ENCODE measurements at regions not wholly inside any gene's neighbourhood (a gene's known extent, or its start where the extent isn't known, plus 50 kb on each side); places are given as distances from the start of the nearest gene placed in this dataset.

DNA sequence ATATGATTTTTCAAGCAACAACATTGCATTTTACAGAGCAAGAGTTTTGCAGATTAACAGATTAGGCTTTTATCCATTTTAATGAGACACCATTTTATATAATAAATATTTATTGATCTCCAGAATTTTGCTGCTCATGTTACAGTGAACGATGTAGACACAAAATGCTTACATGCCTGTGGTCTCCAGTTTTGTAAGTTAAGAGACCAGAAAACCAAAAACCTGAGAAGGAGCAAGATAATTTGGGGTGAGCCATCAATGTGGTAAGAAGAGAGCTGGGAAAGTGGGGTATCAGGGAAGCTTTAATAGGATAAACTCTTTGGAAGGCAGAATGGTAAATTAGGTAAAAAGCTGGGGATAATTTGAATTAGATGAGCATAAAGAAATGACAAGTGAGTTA lies 2100.5 kb upstream of the PCDH20 start:
- ChIA-PET CTCF (no interaction called here), POLR2A (no interaction called here)
- Histone ChIP-seq H3K27ac (ENCODE audit: insufficient read depth in 1 of 2, low read depth in 1 of 2, low read length in 2 of 2, poor library complexity in 1 of 2, severe bottlenecking in 2 of 2) (no peak overlapping the region), H3K4me1 (ENCODE audit: control extremely low read depth in 1 of 4, control insufficient read depth in 4 of 4, insufficient read depth in 4 of 4, low read length in 3 of 4) (no peaks in the 10 kb centered on the region), H3K4me3 (ENCODE audit: control insufficient read depth in 1 of 7, extremely low read depth in 1 of 7, insufficient read depth in 4 of 7, low read depth in 2 of 7, low read length in 6 of 7) (no peak overlapping the region), H3K27me3 (replicated peaks in 2 of 5; ENCODE audit: control insufficient read depth in 4 of 5, insufficient read depth in 5 of 5, low read length in 4 of 5) (no peaks in the 10 kb centered on the region), H3K36me3 (ENCODE audit: control insufficient read depth in 4 of 4, insufficient read depth in 4 of 4, low read length in 3 of 4) (no peaks in the 10 kb centered on the region), H3K9me3 (ENCODE audit: control extremely low read depth in 1 of 5, control insufficient read depth in 4 of 5, insufficient read depth in 2 of 5, low read depth in 1 of 5, low read length in 4 of 5) (no peaks in the 10 kb centered on the region)
- WGBS (ENCODE audit: insufficient coverage), result 89% methylated on average over 1 of the region's 1 CpG
- no peak for DNase-seq

DNA sequence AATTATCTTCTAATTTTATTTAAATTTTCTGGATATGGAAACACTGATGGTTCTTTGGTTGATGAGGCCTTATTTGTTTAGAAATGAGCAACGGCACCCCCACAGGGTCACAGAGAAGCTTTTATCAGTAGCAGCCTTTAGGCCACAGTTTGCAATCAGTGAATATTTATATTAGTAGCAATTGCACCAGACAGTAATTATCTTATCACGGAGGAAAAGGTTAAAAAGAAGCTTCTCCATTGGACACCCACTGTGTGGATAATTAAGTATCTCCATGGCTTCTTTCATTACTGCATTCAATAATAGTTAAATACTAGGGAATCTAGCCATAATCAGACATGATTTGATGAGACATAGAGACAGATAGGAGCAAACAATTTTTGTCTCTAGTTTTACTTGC lies 2099.2 kb upstream of the PCDH20 start:
- Histone ChIP-seq H3K4me3 (ENCODE audit: control insufficient read depth in 1 of 7, extremely low read depth in 1 of 7, insufficient read depth in 4 of 7, low read depth in 2 of 7, low read length in 6 of 7) (no peak overlapping the region), H3K36me3 (ENCODE audit: control insufficient read depth in 4 of 4, insufficient read depth in 4 of 4, low read length in 3 of 4) (no peaks in the 10 kb centered on the region), H3K4me1 (ENCODE audit: control extremely low read depth in 1 of 4, control insufficient read depth in 4 of 4, insufficient read depth in 4 of 4, low read length in 3 of 4) (no peaks in the 10 kb centered on the region), H3K9me3 (ENCODE audit: control extremely low read depth in 1 of 5, control insufficient read depth in 4 of 5, insufficient read depth in 2 of 5, low read depth in 1 of 5, low read length in 4 of 5) (no peaks in the 10 kb centered on the region), H3K27ac (ENCODE audit: insufficient read depth in 1 of 2, low read depth in 1 of 2, low read length in 2 of 2, poor library complexity in 1 of 2, severe bottlenecking in 2 of 2) (no peak overlapping the region), H3K27me3 (replicated peaks in 2 of 5; ENCODE audit: control insufficient read depth in 4 of 5, insufficient read depth in 5 of 5, low read length in 4 of 5) (no peaks in the 10 kb centered on the region)
- ChIA-PET POLR2A (no interaction called here), CTCF (no interaction called here)
- no peak for DNase-seq
- WGBS (ENCODE audit: insufficient coverage), result no CpG with 5 or more reads among the region's 2 CpGs

DNA sequence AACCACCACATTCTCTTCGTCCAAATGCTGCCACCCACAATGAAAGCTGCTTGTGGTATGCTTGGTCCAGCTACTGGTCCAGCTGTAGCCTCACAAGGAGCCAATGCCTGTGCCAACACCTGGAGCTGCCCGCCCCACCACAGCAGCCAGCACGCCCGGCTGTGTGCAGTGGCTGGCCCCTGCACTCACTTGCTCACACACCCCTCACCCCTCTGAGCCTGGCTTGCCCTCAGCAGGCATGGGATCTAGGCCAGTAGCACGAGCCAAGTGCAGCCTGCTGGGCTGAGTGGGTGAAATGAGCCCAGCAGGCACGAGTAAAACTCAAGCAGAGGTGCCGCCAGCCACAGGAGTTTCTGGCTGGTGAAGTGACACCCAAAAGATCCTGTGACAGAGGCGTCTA lies 2096.4 kb upstream of the PCDH20 start:
- POLR2A ChIA-PET, result no interaction called here
- no peak overlapping the region for H3K27ac ChIP-seq (ENCODE audit: insufficient read depth in 1 of 2, low read depth in 1 of 2, low read length in 2 of 2, poor library complexity in 1 of 2, severe bottlenecking in 2 of 2)
- DNase-seq, result no peak
- WGBS (ENCODE audit: insufficient coverage), result 93% methylated on average over 2 of the region's 8 CpGs
- no peaks in the 10 kb centered on the region for H3K4me1 ChIP-seq (ENCODE audit: control extremely low read depth in 1 of 4, control insufficient read depth in 4 of 4, insufficient read depth in 4 of 4, low read length in 3 of 4)
- CTCF ChIA-PET, result no interaction called here
- H3K27me3 ChIP-seq (replicated peaks in 2 of 5; ENCODE audit: control insufficient read depth in 4 of 5, insufficient read depth in 5 of 5, low read length in 4 of 5), result no peaks in the 10 kb centered on the region
- H3K4me3 ChIP-seq (ENCODE audit: control insufficient read depth in 1 of 7, extremely low read depth in 1 of 7, insufficient read depth in 4 of 7, low read depth in 2 of 7, low read length in 6 of 7), result no peak overlapping the region
- no peaks in the 10 kb centered on the region for H3K36me3 ChIP-seq (ENCODE audit: control insufficient read depth in 4 of 4, insufficient read depth in 4 of 4, low read length in 3 of 4)
- H3K9me3 ChIP-seq (ENCODE audit: control extremely low read depth in 1 of 5, control insufficient read depth in 4 of 5, insufficient read depth in 2 of 5, low read depth in 1 of 5, low read length in 4 of 5), result no peaks in the 10 kb centered on the region

DNA sequence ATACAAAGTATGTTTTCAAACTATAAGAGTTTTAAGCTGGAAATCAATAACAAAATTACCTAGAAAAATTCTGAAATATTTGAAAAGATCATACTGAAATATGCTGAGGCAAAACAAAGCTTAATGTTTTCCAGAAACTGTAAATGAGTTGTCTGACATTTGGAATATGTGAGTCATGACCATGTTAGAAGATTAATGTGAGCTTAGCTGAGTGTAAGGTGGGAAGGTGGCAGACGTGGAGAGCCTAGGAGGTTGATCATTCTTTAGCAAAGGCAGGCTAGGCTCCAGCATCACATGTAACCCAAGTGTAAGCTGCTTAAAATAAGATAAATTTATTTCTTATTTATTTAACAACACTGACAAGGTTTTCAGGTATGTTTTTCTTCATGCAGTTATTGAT lies 2086.1 kb upstream of the PCDH20 start:
- no peak overlapping the region for H3K4me3 ChIP-seq (ENCODE audit: control insufficient read depth in 1 of 7, extremely low read depth in 1 of 7, insufficient read depth in 4 of 7, low read depth in 2 of 7, low read length in 6 of 7)
- no peaks in the 10 kb centered on the region for H3K36me3 ChIP-seq (ENCODE audit: control insufficient read depth in 4 of 4, insufficient read depth in 4 of 4, low read length in 3 of 4)
- no CpG with 5 or more reads among the region's 1 CpG for WGBS (ENCODE audit: insufficient coverage)
- no peaks in the 10 kb centered on the region for H3K9me3 ChIP-seq (ENCODE audit: control extremely low read depth in 1 of 5, control insufficient read depth in 4 of 5, insufficient read depth in 2 of 5, low read depth in 1 of 5, low read length in 4 of 5)
- ChIA-PET POLR2A (no interaction called here), CTCF (no interaction called here)
- H3K27ac ChIP-seq (ENCODE audit: insufficient read depth in 1 of 2, low read depth in 1 of 2, low read length in 2 of 2, poor library complexity in 1 of 2, severe bottlenecking in 2 of 2), result no peak overlapping the region
- DNase-seq, result no peak
- H3K27me3 ChIP-seq (replicated peaks in 2 of 5; ENCODE audit: control insufficient read depth in 4 of 5, insufficient read depth in 5 of 5, low read length in 4 of 5), result no peaks in the 10 kb centered on the region
- no peaks in the 10 kb centered on the region for H3K4me1 ChIP-seq (ENCODE audit: control extremely low read depth in 1 of 4, control insufficient read depth in 4 of 4, insufficient read depth in 4 of 4, low read length in 3 of 4)

DNA sequence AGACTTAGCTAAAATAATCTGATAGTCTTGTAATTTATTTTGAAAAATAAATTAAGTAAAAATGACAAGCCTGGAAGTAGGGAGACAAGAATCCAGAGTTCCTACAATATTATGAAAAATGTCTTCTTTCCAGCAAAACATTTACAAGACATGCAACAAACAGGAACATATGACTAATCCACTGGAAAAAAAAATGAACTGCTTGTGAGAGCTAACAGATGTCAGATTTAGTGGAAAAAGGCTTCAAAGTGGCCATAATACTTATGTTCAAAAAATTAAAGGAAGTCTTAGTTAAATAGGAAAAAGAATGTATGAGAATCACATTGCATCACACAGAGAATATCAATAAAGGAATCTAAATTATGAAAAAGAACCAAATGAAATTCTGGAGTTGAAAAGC lies 2082.0 kb upstream of the PCDH20 start:
- no peak overlapping the region for H3K27ac ChIP-seq (ENCODE audit: insufficient read depth in 1 of 2, low read depth in 1 of 2, low read length in 2 of 2, poor library complexity in 1 of 2, severe bottlenecking in 2 of 2)
- no peaks in the 10 kb centered on the region for H3K9me3 ChIP-seq (ENCODE audit: control extremely low read depth in 1 of 5, control insufficient read depth in 4 of 5, insufficient read depth in 2 of 5, low read depth in 1 of 5, low read length in 4 of 5)
- CTCF ChIA-PET, result no interaction called here
- H3K4me1 ChIP-seq (ENCODE audit: control extremely low read depth in 1 of 4, control insufficient read depth in 4 of 4, insufficient read depth in 4 of 4, low read length in 3 of 4), result no peaks in the 10 kb centered on the region
- POLR2A ChIA-PET, result no interaction called here
- no peaks in the 10 kb centered on the region for H3K36me3 ChIP-seq (ENCODE audit: control insufficient read depth in 4 of 4, insufficient read depth in 4 of 4, low read length in 3 of 4)
- no peaks in the 10 kb centered on the region for H3K27me3 ChIP-seq (replicated peaks in 2 of 5; ENCODE audit: control insufficient read depth in 4 of 5, insufficient read depth in 5 of 5, low read length in 4 of 5)
- DNase-seq, result no peak
- no peak overlapping the region for H3K4me3 ChIP-seq (ENCODE audit: control insufficient read depth in 1 of 7, extremely low read depth in 1 of 7, insufficient read depth in 4 of 7, low read depth in 2 of 7, low read length in 6 of 7)

DNA sequence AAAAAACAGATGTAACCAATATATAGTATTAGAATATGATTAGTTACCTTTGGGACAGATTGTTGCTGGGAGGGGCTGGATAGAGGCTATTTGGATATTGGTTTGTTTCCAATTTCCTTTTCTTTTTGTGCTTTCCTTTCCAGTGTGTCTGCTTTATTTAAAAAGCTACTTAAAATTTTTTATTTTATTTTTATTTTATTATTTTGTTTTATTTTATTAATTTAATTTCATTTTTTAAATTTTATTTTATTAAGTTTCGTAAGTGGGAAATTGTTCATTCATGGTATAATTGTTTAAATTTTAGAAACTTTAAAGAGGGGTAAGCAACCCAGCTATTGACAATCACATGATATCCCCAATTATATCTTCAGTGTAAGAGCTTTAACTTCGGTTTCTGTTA lies 2077.0 kb upstream of the PCDH20 start:
- Histone ChIP-seq H3K4me1 (ENCODE audit: control extremely low read depth in 1 of 4, control insufficient read depth in 4 of 4, insufficient read depth in 4 of 4, low read length in 3 of 4) (no peaks in the 10 kb centered on the region), H3K27ac (ENCODE audit: insufficient read depth in 1 of 2, low read depth in 1 of 2, low read length in 2 of 2, poor library complexity in 1 of 2, severe bottlenecking in 2 of 2) (no peak overlapping the region), H3K27me3 (replicated peaks in 2 of 5; ENCODE audit: control insufficient read depth in 4 of 5, insufficient read depth in 5 of 5, low read length in 4 of 5) (no peaks in the 10 kb centered on the region), H3K4me3 (ENCODE audit: control insufficient read depth in 1 of 7, extremely low read depth in 1 of 7, insufficient read depth in 4 of 7, low read depth in 2 of 7, low read length in 6 of 7) (no peak overlapping the region), H3K9me3 (ENCODE audit: control extremely low read depth in 1 of 5, control insufficient read depth in 4 of 5, insufficient read depth in 2 of 5, low read depth in 1 of 5, low read length in 4 of 5) (no peaks in the 10 kb centered on the region), H3K36me3 (ENCODE audit: control insufficient read depth in 4 of 4, insufficient read depth in 4 of 4, low read length in 3 of 4) (no peaks in the 10 kb centered on the region)
- no peak for DNase-seq
- ChIA-PET CTCF (no interaction called here), POLR2A (no interaction called here)
- WGBS (ENCODE audit: insufficient coverage), result no CpG with 5 or more reads among the region's 2 CpGs

DNA sequence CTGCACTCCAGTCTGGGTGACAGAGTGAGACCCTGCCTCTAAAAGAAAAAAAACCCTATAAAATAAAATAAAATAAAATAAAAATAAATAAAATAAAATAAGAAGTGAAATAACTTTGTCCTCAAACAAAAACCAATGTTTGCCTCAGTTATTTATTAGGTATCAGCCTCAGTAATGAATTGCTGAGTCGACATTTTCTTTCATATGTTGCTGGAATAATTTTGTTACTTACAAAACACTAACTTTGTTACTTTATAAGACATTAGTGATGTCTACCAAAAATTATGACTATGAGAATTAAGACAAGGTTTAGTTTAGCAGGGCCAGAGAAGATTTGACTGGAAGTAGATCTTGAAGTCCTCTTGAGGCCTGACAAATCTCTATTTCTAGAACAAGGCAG lies 2074.5 kb upstream of the PCDH20 start:
- Histone ChIP-seq H3K27me3 (replicated peaks in 2 of 5; ENCODE audit: control insufficient read depth in 4 of 5, insufficient read depth in 5 of 5, low read length in 4 of 5) (no peaks in the 10 kb centered on the region), H3K4me1 (ENCODE audit: control extremely low read depth in 1 of 4, control insufficient read depth in 4 of 4, insufficient read depth in 4 of 4, low read length in 3 of 4) (no peaks in the 10 kb centered on the region), H3K27ac (ENCODE audit: insufficient read depth in 1 of 2, low read depth in 1 of 2, low read length in 2 of 2, poor library complexity in 1 of 2, severe bottlenecking in 2 of 2) (no peak overlapping the region), H3K9me3 (ENCODE audit: control extremely low read depth in 1 of 5, control insufficient read depth in 4 of 5, insufficient read depth in 2 of 5, low read depth in 1 of 5, low read length in 4 of 5) (no peaks in the 10 kb centered on the region), H3K4me3 (ENCODE audit: control insufficient read depth in 1 of 7, extremely low read depth in 1 of 7, insufficient read depth in 4 of 7, low read depth in 2 of 7, low read length in 6 of 7) (no peak overlapping the region), H3K36me3 (ENCODE audit: control insufficient read depth in 4 of 4, insufficient read depth in 4 of 4, low read length in 3 of 4) (no peaks in the 10 kb centered on the region)
- CTCF ChIA-PET, result no interaction called here
- WGBS (ENCODE audit: insufficient coverage), result no CpG with 5 or more reads among the region's 1 CpG
- POLR2A ChIA-PET, result no interaction called here
- DNase-seq, result no peak

DNA sequence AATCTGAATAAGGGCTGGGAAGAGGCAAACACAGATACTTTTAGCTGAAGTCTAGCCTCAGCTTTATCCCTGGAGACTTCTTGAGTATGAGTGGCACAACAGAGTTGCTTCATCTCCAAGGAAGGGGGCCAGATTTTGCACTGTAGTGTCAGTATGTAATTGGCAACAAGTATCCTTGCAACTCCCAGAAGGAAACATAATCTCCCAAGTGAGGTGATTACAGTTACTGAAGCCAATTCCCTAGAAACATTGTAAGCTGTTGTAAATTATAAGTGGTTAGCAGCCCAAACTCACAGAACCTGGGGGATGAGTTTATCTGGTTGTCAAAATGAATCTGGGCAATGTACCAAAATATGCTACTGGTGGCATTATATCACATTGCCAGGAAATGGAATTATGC lies 2065.7 kb upstream of the PCDH20 start:
- Histone ChIP-seq H3K27ac (ENCODE audit: insufficient read depth in 1 of 2, low read depth in 1 of 2, low read length in 2 of 2, poor library complexity in 1 of 2, severe bottlenecking in 2 of 2) (no peak overlapping the region), H3K9me3 (ENCODE audit: control extremely low read depth in 1 of 5, control insufficient read depth in 4 of 5, insufficient read depth in 2 of 5, low read depth in 1 of 5, low read length in 4 of 5) (no peaks in the 10 kb centered on the region), H3K4me3 (ENCODE audit: control insufficient read depth in 1 of 7, extremely low read depth in 1 of 7, insufficient read depth in 4 of 7, low read depth in 2 of 7, low read length in 6 of 7) (no peak overlapping the region), H3K36me3 (ENCODE audit: control insufficient read depth in 4 of 4, insufficient read depth in 4 of 4, low read length in 3 of 4) (no peaks in the 10 kb centered on the region), H3K27me3 (replicated peaks in 2 of 5; ENCODE audit: control insufficient read depth in 4 of 5, insufficient read depth in 5 of 5, low read length in 4 of 5) (no peaks in the 10 kb centered on the region), H3K4me1 (ENCODE audit: control extremely low read depth in 1 of 4, control insufficient read depth in 4 of 4, insufficient read depth in 4 of 4, low read length in 3 of 4) (no peaks in the 10 kb centered on the region)
- POLR2A ChIA-PET, result no interaction called here
- CTCF ChIA-PET, result no interaction called here
- DNase-seq, result no peak
